ENCODE measurements at regions not wholly inside any gene's neighbourhood (a gene's known extent, or its start where the extent isn't known, plus 50 kb on each side); places are given as distances from the start of the nearest gene placed in this dataset.

DNA sequence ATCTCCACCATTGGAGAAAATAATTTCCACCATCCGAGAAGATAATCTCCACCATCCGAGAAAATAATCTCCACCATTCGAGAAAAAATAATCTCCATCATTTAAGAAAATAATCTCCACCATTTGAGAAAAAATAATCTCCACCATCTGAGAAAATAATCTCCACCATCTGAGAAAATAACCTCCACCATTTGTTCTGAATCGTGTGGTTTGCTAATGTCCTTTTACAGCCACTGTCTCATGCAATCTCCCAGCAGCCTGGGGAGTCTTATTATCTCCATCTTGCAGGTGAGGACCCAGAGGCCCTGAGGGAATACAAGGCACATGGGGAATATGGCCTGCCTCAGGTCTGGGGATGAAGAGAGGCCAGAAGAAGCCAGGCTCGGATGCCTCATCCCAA is 54.1 kb upstream of the TCF20 start:
- H3K4me2 ChIP-seq (ENCODE audit: low read length): no peak overlapping the region
- no peak overlapping the region for H2BK5ac ChIP-seq (ENCODE audit: low read depth, low read length, poor library complexity)
- no peaks in the 10 kb centered on the region for H3K4me1 ChIP-seq (ENCODE audit: control insufficient read depth in 1 of 2, insufficient read depth in 2 of 2, low read length in 2 of 2)
- H2BK12ac ChIP-seq (ENCODE audit: low read length): no peak overlapping the region
- H2BK120ac ChIP-seq (ENCODE audit: insufficient read depth, low read length, poor library complexity): no peak overlapping the region
- no peaks in the 10 kb centered on the region for H3K79me2 ChIP-seq (ENCODE audit: control insufficient read depth, insufficient read depth, low read length, poor library complexity)
- H3K36me3 ChIP-seq (ENCODE audit: control insufficient read depth in 1 of 2, insufficient read depth in 2 of 2, low read length in 2 of 2): no peaks in the 10 kb centered on the region
- H3K9me3 ChIP-seq (ENCODE audit: insufficient read depth, low read depth, low read length): peaks cover 1% of the 10 kb centered on the region
- no peak overlapping the region for H3K27ac ChIP-seq (ENCODE audit: low read depth, low read length)
- H3K27me3 ChIP-seq (ENCODE audit: insufficient read depth, low read length): no peaks in the 10 kb centered on the region
- no peak overlapping the region for H4K91ac ChIP-seq (ENCODE audit: low read depth, low read length)
- no peak overlapping the region for H4K8ac ChIP-seq (ENCODE audit: low read depth, low read length)
- H3K79me1 ChIP-seq (ENCODE audit: low read length): no peaks in the 10 kb centered on the region
- H4K12ac ChIP-seq (ENCODE audit: low read depth, low read length): no peak overlapping the region
- H3K18ac ChIP-seq (ENCODE audit: low read length): no peak overlapping the region
- no peak overlapping the region for H2AK5ac ChIP-seq (ENCODE audit: low read length)
- no CpG with 5 or more reads among the region's 5 CpGs for WGBS (ENCODE audit: extremely low coverage, insufficient coverage, insufficient read length)
- H2AFZ ChIP-seq (ENCODE audit: insufficient read depth, low read length, poor library complexity): no peak overlapping the region
- H3K4me3 ChIP-seq (ENCODE audit: low read depth, low read length): no peak overlapping the region
- no peak overlapping the region for H3K4ac ChIP-seq (ENCODE audit: low read depth, low read length)
- H3K14ac ChIP-seq (ENCODE audit: low read length): no peak overlapping the region
- DNase-seq: peak; percentile 11 to 57
- no peak overlapping the region for H3K9ac ChIP-seq (ENCODE audit: low read length)
- H3K23ac ChIP-seq (ENCODE audit: low read length): no peak overlapping the region

GRCh38 chr22:42323971-42324370 is 53.5 kb upstream of the TCF20 start:
- Histone ChIP-seq H3K4ac (ENCODE audit: low read depth, low read length) (no peak overlapping the region), H4K91ac (ENCODE audit: low read depth, low read length) (no peak overlapping the region), H3K14ac (ENCODE audit: low read length) (no peak overlapping the region), H2BK5ac (ENCODE audit: low read depth, low read length, poor library complexity) (no peak overlapping the region), H3K27ac (ENCODE audit: low read depth, low read length) (no peak overlapping the region), H3K36me3 (ENCODE audit: control insufficient read depth in 1 of 2, insufficient read depth in 2 of 2, low read length in 2 of 2) (no peaks in the 10 kb centered on the region), H3K18ac (ENCODE audit: low read length) (no peak overlapping the region), H3K4me2 (ENCODE audit: low read length) (no peak overlapping the region), H3K27me3 (ENCODE audit: insufficient read depth, low read length) (no peaks in the 10 kb centered on the region), H3K79me1 (ENCODE audit: low read length) (no peaks in the 10 kb centered on the region), H4K8ac (ENCODE audit: low read depth, low read length) (no peak overlapping the region), H2BK120ac (ENCODE audit: insufficient read depth, low read length, poor library complexity) (no peak overlapping the region), H4K12ac (ENCODE audit: low read depth, low read length) (no peak overlapping the region), H3K79me2 (ENCODE audit: control insufficient read depth, insufficient read depth, low read length, poor library complexity) (no peaks in the 10 kb centered on the region), H2BK12ac (ENCODE audit: low read length) (no peak overlapping the region), H3K23ac (ENCODE audit: low read length) (no peak overlapping the region), H3K9ac (ENCODE audit: low read length) (no peak overlapping the region), H3K4me3 (ENCODE audit: low read depth, low read length) (no peak overlapping the region), H2AFZ (ENCODE audit: insufficient read depth, low read length, poor library complexity) (no peak overlapping the region), H3K4me1 (ENCODE audit: control insufficient read depth in 1 of 2, insufficient read depth in 2 of 2, low read length in 2 of 2) (no peaks in the 10 kb centered on the region), H2AK5ac (ENCODE audit: low read length) (no peak overlapping the region), H3K9me3 (ENCODE audit: insufficient read depth, low read depth, low read length) (peaks cover 1% of the 10 kb centered on the region)
- no peak for DNase-seq
- WGBS (ENCODE audit: extremely low coverage, insufficient coverage, insufficient read length): no CpG with 5 or more reads among the region's 2 CpGs

- no peak overlapping the region for H3K23ac ChIP-seq (ENCODE audit: low read length)
- H3K14ac ChIP-seq (ENCODE audit: low read length): no peak overlapping the region
- H3K9me3 ChIP-seq (ENCODE audit: insufficient read depth, low read depth, low read length): peaks cover 1% of the 10 kb centered on the region
- no peaks in the 10 kb centered on the region for H3K79me1 ChIP-seq (ENCODE audit: low read length)
- no peak overlapping the region for H3K4ac ChIP-seq (ENCODE audit: low read depth, low read length)
- H4K12ac ChIP-seq (ENCODE audit: low read depth, low read length): no peak overlapping the region
- DNase-seq: no peak
- H3K36me3 ChIP-seq (ENCODE audit: control insufficient read depth in 1 of 2, insufficient read depth in 2 of 2, low read length in 2 of 2): no peaks in the 10 kb centered on the region
- no peak overlapping the region for H2AK5ac ChIP-seq (ENCODE audit: low read length)
- no peak overlapping the region for H4K8ac ChIP-seq (ENCODE audit: low read depth, low read length)
- no peaks in the 10 kb centered on the region for H3K79me2 ChIP-seq (ENCODE audit: control insufficient read depth, insufficient read depth, low read length, poor library complexity)
- no peak overlapping the region for H3K9ac ChIP-seq (ENCODE audit: low read length)
- H4K91ac ChIP-seq (ENCODE audit: low read depth, low read length): no peak overlapping the region
- no peak overlapping the region for H2BK120ac ChIP-seq (ENCODE audit: insufficient read depth, low read length, poor library complexity)
- no peak overlapping the region for H2AFZ ChIP-seq (ENCODE audit: insufficient read depth, low read length, poor library complexity)
- no peak overlapping the region for H2BK5ac ChIP-seq (ENCODE audit: low read depth, low read length, poor library complexity)
- no peaks in the 10 kb centered on the region for H3K4me1 ChIP-seq (ENCODE audit: control insufficient read depth in 1 of 2, insufficient read depth in 2 of 2, low read length in 2 of 2)
- no peak overlapping the region for H3K18ac ChIP-seq (ENCODE audit: low read length)
- H3K4me3 ChIP-seq (ENCODE audit: low read depth, low read length): no peak overlapping the region
- no peak overlapping the region for H3K27ac ChIP-seq (ENCODE audit: low read depth, low read length)
- H3K27me3 ChIP-seq (ENCODE audit: insufficient read depth, low read length): no peaks in the 10 kb centered on the region
- H2BK12ac ChIP-seq (ENCODE audit: low read length): no peak overlapping the region
- H3K4me2 ChIP-seq (ENCODE audit: low read length): no peak overlapping the region
- no CpG with 5 or more reads among the region's 4 CpGs for WGBS (ENCODE audit: extremely low coverage, insufficient coverage, insufficient read length)
These were observed 52.1 kb upstream of the TCF20 start for GRCh38 chr22:42322562-42322926.

DNA sequence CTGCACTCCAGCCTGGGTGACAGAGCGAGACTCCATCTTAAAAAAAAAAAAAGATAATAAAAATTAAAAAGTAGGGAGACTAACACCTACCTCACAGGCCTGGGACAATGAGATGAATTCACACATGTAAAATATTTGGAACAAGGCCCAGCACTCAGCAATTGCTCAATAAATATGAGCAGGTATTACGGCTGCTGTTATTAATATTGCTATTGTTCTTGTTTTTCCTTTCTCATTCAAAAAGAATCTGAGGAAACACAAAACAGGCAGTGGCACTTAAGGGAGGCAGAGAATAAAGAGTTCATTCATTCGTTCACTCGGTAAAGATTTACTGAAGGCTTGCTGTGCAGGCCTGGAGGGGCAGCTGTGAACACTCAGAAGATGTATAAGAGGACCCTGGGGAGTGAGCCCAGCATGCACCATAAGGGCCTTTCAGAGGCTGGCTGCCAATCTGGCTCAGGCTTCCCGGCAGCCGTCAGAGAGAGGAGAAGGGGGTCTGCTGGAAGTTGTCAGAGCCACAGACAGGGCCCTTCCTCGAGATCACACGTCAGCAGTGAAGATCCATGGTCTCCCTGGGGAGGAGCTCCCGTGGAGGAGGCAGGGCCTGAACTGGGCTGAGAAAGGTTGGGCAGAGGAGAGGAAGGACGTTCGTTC is 51.6 kb upstream of the TCF20 start:
- Histone ChIP-seq H3K79me1 (ENCODE audit: low read length) (no peaks in the 10 kb centered on the region), H2BK120ac (ENCODE audit: insufficient read depth, low read length, poor library complexity) (no peak overlapping the region), H3K4me2 (ENCODE audit: low read length) (no peak overlapping the region), H3K4me1 (ENCODE audit: control insufficient read depth in 1 of 2, insufficient read depth in 2 of 2, low read length in 2 of 2) (no peaks in the 10 kb centered on the region), H4K12ac (ENCODE audit: low read depth, low read length) (no peak overlapping the region), H3K23ac (ENCODE audit: low read length) (no peak overlapping the region), H2BK5ac (ENCODE audit: low read depth, low read length, poor library complexity) (no peak overlapping the region), H4K91ac (ENCODE audit: low read depth, low read length) (no peak overlapping the region), H2BK12ac (ENCODE audit: low read length) (no peak overlapping the region), H3K27ac (ENCODE audit: low read depth, low read length) (no peak overlapping the region), H4K8ac (ENCODE audit: low read depth, low read length) (no peak overlapping the region), H3K27me3 (ENCODE audit: insufficient read depth, low read length) (no peaks in the 10 kb centered on the region), H3K9ac (ENCODE audit: low read length) (no peak overlapping the region), H3K14ac (ENCODE audit: low read length) (no peak overlapping the region), H3K9me3 (ENCODE audit: insufficient read depth, low read depth, low read length) (peaks cover 1% of the 10 kb centered on the region), H3K18ac (ENCODE audit: low read length) (no peak overlapping the region), H3K4ac (ENCODE audit: low read depth, low read length) (no peak overlapping the region), H2AFZ (ENCODE audit: insufficient read depth, low read length, poor library complexity) (no peak overlapping the region), H3K36me3 (ENCODE audit: control insufficient read depth in 1 of 2, insufficient read depth in 2 of 2, low read length in 2 of 2) (no peaks in the 10 kb centered on the region), H2AK5ac (ENCODE audit: low read length) (no peak overlapping the region), H3K4me3 (ENCODE audit: low read depth, low read length) (no peak overlapping the region), H3K79me2 (ENCODE audit: control insufficient read depth, insufficient read depth, low read length, poor library complexity) (no peaks in the 10 kb centered on the region)
- WGBS (ENCODE audit: extremely low coverage, insufficient coverage, insufficient read length): no CpG with 5 or more reads among the region's 11 CpGs
- DNase-seq: no peak

All from trophoblast cell (in vitro differentiated cells and primary cell).